ENCODE measurements at regions not wholly inside any gene's neighbourhood (a gene's known extent, or its start where the extent isn't known, plus 50 kb on each side); places are given as distances from the start of the nearest gene placed in this dataset.

GRCh38 chr13:24006520-24007248 lies 109.4 kb upstream of the C1QTNF9B start:
- H3K9ac ChIP-seq (replicated peaks; ENCODE audit: extremely low read depth, insufficient read depth, low read length), result no peak overlapping the region
- no peaks in the 10 kb centered on the region for H3K9me3 ChIP-seq (replicated peaks; ENCODE audit: control insufficient read depth, insufficient read depth, low read length)
- TF ChIP-seq EZH2 (IDR thresholded peaks at IDR 0.05; ENCODE audit: borderline replicate concordance, low read depth, low read length, severe bottlenecking) (no peak), MYC (IDR thresholded peaks at IDR 0.05; ENCODE audit: low read depth, low read length) (no peak), JUN (IDR thresholded peaks at IDR 0.05; ENCODE audit: borderline replicate concordance, insufficient read depth, insufficient read length, low read depth) (no peak), POLR2AphosphoS5 (IDR thresholded peaks at IDR 0.05; ENCODE audit: insufficient read depth, low read depth, low read length) (no peak), POLR2A (IDR thresholded peaks at IDR 0.05; ENCODE audit: low read depth, low read length) (no peak), CTCF (IDR thresholded peaks at IDR 0.05; ENCODE audit: extremely low read depth in 1 of 2, insufficient read depth in 1 of 2, low read depth in 1 of 2, low read length in 2 of 2) (no peak), FOS (IDR thresholded peaks at IDR 0.05; ENCODE audit: borderline replicate concordance, insufficient read depth, low read length) (no peak), GATA2 (IDR thresholded peaks at IDR 0.05; ENCODE audit: insufficient read depth, insufficient read length, low read depth, low read length) (no peak), MAX (IDR thresholded peaks at IDR 0.05; ENCODE audit: insufficient read depth, insufficient read length) (no peak)
- DNase-seq (ENCODE audit: low read depth, low spot score) (no peak), FAIRE-seq (no peak)
- dilution Hi-C loops (cut with MboI; ENCODE audit: extremely low pct_ligation_motif_present, low sequenced_read_pairs) (no loop called here), intact Hi-C loops (cut with micrococcal nuclease) (no loop called here)
- peaks cover 4 to 12% of the 10 kb centered on the region in 2 experiments for H3K27me3 ChIP-seq (ENCODE audit: control insufficient read depth in 2 of 2, insufficient read depth in 2 of 2, low read length in 2 of 2)
- H3K27ac ChIP-seq (ENCODE audit: insufficient read depth, low read depth, low read length), result no peak overlapping the region
- H3K4me1 ChIP-seq (ENCODE audit: control insufficient read depth, extremely low read depth, insufficient read depth, low read length), result no peaks in the 10 kb centered on the region
- H2AFZ ChIP-seq (ENCODE audit: low read depth, low read length), result no peak overlapping the region
- ChIA-PET POLR2A (no interaction called here), CTCF (interaction anchor here (3.0 kb wide), 1 partner anchor 14 kb away, joined by 23 read pairs; no protein-coding TSS in a partner anchor)
- no peaks in the 10 kb centered on the region for H3K9me1 ChIP-seq (replicated peaks; ENCODE audit: control insufficient read depth, extremely low read depth, insufficient read depth, low read length)
- H3K4me3 ChIP-seq (replicated peaks in 1 of 3; ENCODE audit: insufficient read depth in 1 of 3, low read depth in 1 of 3, low read length in 3 of 3), result no peak overlapping the region
- no peak overlapping the region for H3K4me2 ChIP-seq (ENCODE audit: insufficient read depth, low read length)
- no peaks in the 10 kb centered on the region for H3K36me3 ChIP-seq (ENCODE audit: control insufficient read depth in 2 of 2, extremely low read depth in 1 of 2, insufficient read depth in 2 of 2, low read length in 2 of 2)
- no peaks in the 10 kb centered on the region for H4K20me1 ChIP-seq (replicated peaks; ENCODE audit: control insufficient read depth, extremely low read depth, insufficient read depth, low read length)
- H3K79me2 ChIP-seq (ENCODE audit: control insufficient read depth, insufficient read depth, low read length), result no peaks in the 10 kb centered on the region
- BruUV-seq (replicated peaks), result no TSS peak

All from endothelial cell of umbilical vein (primary cell).